ENCODE measurements at regions not wholly inside any gene's neighbourhood (a gene's known extent, or its start where the extent isn't known, plus 50 kb on each side); places are given as distances from the start of the nearest gene placed in this dataset.
"Not testable (repeated sequence)": the region's sequence is repeated elsewhere in the genome, so short reads cannot be mapped to it uniquely, and the experiment has no call there.

DNA sequence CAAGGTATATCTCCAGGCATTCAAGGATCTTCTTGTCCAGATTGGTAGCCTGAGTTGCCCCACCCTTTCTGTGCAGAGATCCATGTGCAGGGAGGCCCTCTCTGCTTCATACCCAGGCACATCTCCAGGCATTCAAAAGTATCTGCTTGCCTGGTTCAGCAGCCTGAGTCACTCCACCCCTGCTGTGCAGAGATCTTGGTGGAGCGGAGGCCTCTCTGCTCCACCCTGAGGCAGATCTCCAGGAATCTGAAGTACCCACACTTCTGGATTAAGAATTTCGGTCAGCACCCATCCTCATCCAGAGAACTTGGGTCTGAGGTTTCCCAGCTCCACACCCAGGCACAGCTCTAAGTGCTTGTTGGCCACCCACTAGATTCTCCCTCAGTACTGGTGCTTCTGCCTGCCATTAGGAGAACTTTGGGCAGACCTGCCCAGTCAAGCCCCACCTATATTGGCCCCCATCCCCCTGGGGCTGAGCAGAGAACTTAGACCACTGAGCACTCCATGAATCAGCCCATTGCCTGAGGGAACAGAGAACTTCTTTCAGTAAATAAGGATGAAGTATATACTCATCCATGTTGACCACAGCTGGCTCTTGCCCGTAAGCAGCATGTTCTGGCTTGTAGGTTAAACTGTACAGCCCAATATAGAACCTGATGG lies 199.5 kb upstream of the ZCCHC13 start:
- Histone ChIP-seq H3K4ac (ENCODE audit: low read depth, low read length) (no peak overlapping the region), H3K36me3 (ENCODE audit: control insufficient read depth in 1 of 2, insufficient read depth in 2 of 2, low read length in 2 of 2) (peaks cover 6 to 10% of the 10 kb centered on the region in 2 experiments), H3K79me2 (ENCODE audit: control insufficient read depth, insufficient read depth, low read length, poor library complexity) (no peaks in the 10 kb centered on the region), H3K14ac (ENCODE audit: low read length) (no peak overlapping the region), H3K4me3 (ENCODE audit: low read depth, low read length) (no peak overlapping the region), H3K79me1 (ENCODE audit: low read length) (no peaks in the 10 kb centered on the region), H3K9ac (ENCODE audit: low read length) (no peak overlapping the region), H2BK120ac (ENCODE audit: insufficient read depth, low read length, poor library complexity) (no peak overlapping the region), H4K91ac (ENCODE audit: low read depth, low read length) (no peak overlapping the region), H3K23ac (ENCODE audit: low read length) (no peak overlapping the region), H3K9me3 (ENCODE audit: insufficient read depth, low read depth, low read length) (peaks cover 9% of the 10 kb centered on the region), H3K18ac (ENCODE audit: low read length) (no peak overlapping the region), H3K4me1 (ENCODE audit: control insufficient read depth in 1 of 2, insufficient read depth in 2 of 2, low read length in 2 of 2) (no peaks in the 10 kb centered on the region), H3K27me3 (ENCODE audit: insufficient read depth, low read length) (no peaks in the 10 kb centered on the region), H4K12ac (ENCODE audit: low read depth, low read length) (no peak overlapping the region), H3K4me2 (ENCODE audit: low read length) (no peak overlapping the region), H4K8ac (ENCODE audit: low read depth, low read length) (no peak overlapping the region), H2AK5ac (ENCODE audit: low read length) (no peak overlapping the region), H3K27ac (ENCODE audit: low read depth, low read length) (no peak overlapping the region), H2BK5ac (ENCODE audit: low read depth, low read length, poor library complexity) (peak overlapping the region; percentile 31), H2AFZ (ENCODE audit: insufficient read depth, low read length, poor library complexity) (no peak overlapping the region), H2BK12ac (ENCODE audit: low read length) (no peak overlapping the region)
- peak in 1 of 2 donors; percentile 34 for DNase-seq
- no CpG with 5 or more reads among the region's 3 CpGs for WGBS (ENCODE audit: extremely low coverage, insufficient coverage, insufficient read length)

DNA sequence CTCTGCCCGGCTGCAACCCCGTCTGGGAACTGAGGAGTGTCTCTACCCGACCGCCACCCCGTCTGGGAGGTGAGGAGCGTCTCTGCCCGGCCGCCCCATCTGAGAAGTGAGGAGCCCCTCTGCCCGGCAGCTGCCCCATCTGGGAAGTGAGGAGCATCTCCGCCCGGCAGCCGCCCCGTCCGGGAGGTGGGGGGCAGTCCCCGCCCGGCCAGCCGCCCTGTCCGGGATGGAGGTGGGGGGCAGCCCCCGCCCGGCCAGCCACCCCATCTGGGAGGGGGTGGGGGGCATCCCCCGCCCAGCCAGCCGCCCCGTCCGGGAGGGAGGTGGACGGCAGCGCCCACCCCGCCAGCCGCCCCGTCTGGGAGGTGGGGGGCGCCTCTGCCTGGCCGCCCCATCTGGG lies 205.6 kb upstream of the ZCCHC13 start:
- H3K14ac ChIP-seq (ENCODE audit: low read length); H3K4me1 ChIP-seq (ENCODE audit: control insufficient read depth in 1 of 2, insufficient read depth in 2 of 2, low read length in 2 of 2); H3K4me2 ChIP-seq (ENCODE audit: low read length); H3K27me3 ChIP-seq (ENCODE audit: insufficient read depth, low read length); H3K79me1 ChIP-seq (ENCODE audit: low read length); H3K27ac ChIP-seq (ENCODE audit: low read depth, low read length); H3K9me3 ChIP-seq (ENCODE audit: insufficient read depth, low read depth, low read length); H2BK120ac ChIP-seq (ENCODE audit: insufficient read depth, low read length, poor library complexity); H2AK5ac ChIP-seq (ENCODE audit: low read length); H3K4ac ChIP-seq (ENCODE audit: low read depth, low read length); H2BK12ac ChIP-seq (ENCODE audit: low read length); H4K12ac ChIP-seq (ENCODE audit: low read depth, low read length); DNase-seq; H3K9ac ChIP-seq (ENCODE audit: low read length); H3K4me3 ChIP-seq (ENCODE audit: low read depth, low read length); H3K23ac ChIP-seq (ENCODE audit: low read length); H3K36me3 ChIP-seq (ENCODE audit: control insufficient read depth in 1 of 2, insufficient read depth in 2 of 2, low read length in 2 of 2); H2AFZ ChIP-seq (ENCODE audit: insufficient read depth, low read length, poor library complexity); H4K91ac ChIP-seq (ENCODE audit: low read depth, low read length); H2BK5ac ChIP-seq (ENCODE audit: low read depth, low read length, poor library complexity); H3K79me2 ChIP-seq (ENCODE audit: control insufficient read depth, insufficient read depth, low read length, poor library complexity); H3K18ac ChIP-seq (ENCODE audit: low read length); H4K8ac ChIP-seq (ENCODE audit: low read depth, low read length): not testable (repeated sequence)
- no CpG with 5 or more reads among the region's 31 CpGs for WGBS (ENCODE audit: extremely low coverage, insufficient coverage, insufficient read length)

DNA sequence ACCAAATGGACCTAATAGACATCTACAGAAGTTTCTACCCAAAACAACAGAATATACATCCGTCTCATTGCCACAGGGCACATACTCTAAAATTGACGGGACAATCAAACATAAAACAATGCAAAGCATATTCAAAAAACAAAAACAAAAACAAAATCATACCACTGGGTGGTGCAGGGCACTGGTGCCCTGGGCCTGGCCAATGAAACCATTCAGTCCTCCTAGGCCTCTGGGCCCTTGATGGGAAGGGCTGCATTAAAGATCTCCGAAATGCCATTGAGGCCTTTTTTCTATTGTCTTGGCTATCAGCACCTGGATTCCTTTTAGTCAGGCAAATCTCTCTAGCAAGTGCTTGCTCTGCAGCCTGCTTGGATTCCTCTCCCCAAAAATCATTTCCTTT lies 213.9 kb upstream of the ZCCHC13 start:
- no peak overlapping the region for H4K91ac ChIP-seq (ENCODE audit: low read depth, low read length)
- H2BK5ac ChIP-seq (ENCODE audit: low read depth, low read length, poor library complexity) = no peak overlapping the region
- H2AK5ac ChIP-seq (ENCODE audit: low read length) = no peak overlapping the region
- H4K12ac ChIP-seq (ENCODE audit: low read depth, low read length) = no peak overlapping the region
- no peaks in the 10 kb centered on the region for H3K36me3 ChIP-seq (ENCODE audit: control insufficient read depth in 1 of 2, insufficient read depth in 2 of 2, low read length in 2 of 2)
- no peak overlapping the region for H3K4me3 ChIP-seq (ENCODE audit: low read depth, low read length)
- no peak overlapping the region for H3K4me2 ChIP-seq (ENCODE audit: low read length)
- no peak overlapping the region for H3K23ac ChIP-seq (ENCODE audit: low read length)
- no peak overlapping the region for H3K14ac ChIP-seq (ENCODE audit: low read length)
- H3K18ac ChIP-seq (ENCODE audit: low read length) = no peak overlapping the region
- H3K79me2 ChIP-seq (ENCODE audit: control insufficient read depth, insufficient read depth, low read length, poor library complexity) = no peaks in the 10 kb centered on the region
- no peak overlapping the region for H2BK120ac ChIP-seq (ENCODE audit: insufficient read depth, low read length, poor library complexity)
- peaks cover 2% of the 10 kb centered on the region for H3K9me3 ChIP-seq (ENCODE audit: insufficient read depth, low read depth, low read length)
- no peak overlapping the region for H2BK12ac ChIP-seq (ENCODE audit: low read length)
- H3K27ac ChIP-seq (ENCODE audit: low read depth, low read length) = no peak overlapping the region
- no peak overlapping the region for H3K4ac ChIP-seq (ENCODE audit: low read depth, low read length)
- H3K9ac ChIP-seq (ENCODE audit: low read length) = no peak overlapping the region
- H3K79me1 ChIP-seq (ENCODE audit: low read length) = peaks cover 2% of the 10 kb centered on the region
- no peaks in the 10 kb centered on the region for H3K27me3 ChIP-seq (ENCODE audit: insufficient read depth, low read length)
- no peak overlapping the region for H4K8ac ChIP-seq (ENCODE audit: low read depth, low read length)
- no peak for DNase-seq
- H2AFZ ChIP-seq (ENCODE audit: insufficient read depth, low read length, poor library complexity) = no peak overlapping the region
- H3K4me1 ChIP-seq (ENCODE audit: control insufficient read depth in 1 of 2, insufficient read depth in 2 of 2, low read length in 2 of 2) = no peaks in the 10 kb centered on the region
- WGBS (ENCODE audit: extremely low coverage, insufficient coverage, insufficient read length) = no CpG with 5 or more reads among the region's 3 CpGs

GRCh38 chrX:74085642-74086236 lies 218.2 kb upstream of the ZCCHC13 start:
- Histone ChIP-seq H2BK120ac (ENCODE audit: insufficient read depth, low read length, poor library complexity) (no peak overlapping the region), H3K23ac (ENCODE audit: low read length) (no peak overlapping the region), H2BK12ac (ENCODE audit: low read length) (no peak overlapping the region), H3K18ac (ENCODE audit: low read length) (no peak overlapping the region), H4K8ac (ENCODE audit: low read depth, low read length) (no peak overlapping the region), H2BK5ac (ENCODE audit: low read depth, low read length, poor library complexity) (no peak overlapping the region), H3K79me2 (ENCODE audit: control insufficient read depth, insufficient read depth, low read length, poor library complexity) (no peaks in the 10 kb centered on the region), H3K9me3 (ENCODE audit: insufficient read depth, low read depth, low read length) (peaks cover 2% of the 10 kb centered on the region), H2AK5ac (ENCODE audit: low read length) (no peak overlapping the region), H3K14ac (ENCODE audit: low read length) (no peak overlapping the region), H3K27ac (ENCODE audit: low read depth, low read length) (no peak overlapping the region), H3K4me3 (ENCODE audit: low read depth, low read length) (peak overlapping the region; percentile 32), H4K91ac (ENCODE audit: low read depth, low read length) (no peak overlapping the region), H3K4me2 (ENCODE audit: low read length) (no peak overlapping the region), H2AFZ (ENCODE audit: insufficient read depth, low read length, poor library complexity) (no peak overlapping the region), H3K27me3 (ENCODE audit: insufficient read depth, low read length) (no peaks in the 10 kb centered on the region), H3K79me1 (ENCODE audit: low read length) (peaks cover 2% of the 10 kb centered on the region), H3K4me1 (ENCODE audit: control insufficient read depth in 1 of 2, insufficient read depth in 2 of 2, low read length in 2 of 2) (no peaks in the 10 kb centered on the region), H3K4ac (ENCODE audit: low read depth, low read length) (no peak overlapping the region), H4K12ac (ENCODE audit: low read depth, low read length) (no peak overlapping the region), H3K36me3 (ENCODE audit: control insufficient read depth in 1 of 2, insufficient read depth in 2 of 2, low read length in 2 of 2) (peaks cover 0 to 1% of the 10 kb centered on the region in 2 experiments), H3K9ac (ENCODE audit: low read length) (no peak overlapping the region)
- DNase-seq = peak in 1 of 2 donors; percentile 9
- WGBS (ENCODE audit: extremely low coverage, insufficient coverage, insufficient read length) = no CpG with 5 or more reads among the region's 1 CpG

Data from trophoblast cell (in vitro differentiated cells and primary cell).